GOT3 (cell line): ENCODE measurements at regions not wholly inside any gene's neighbourhood (a gene's known extent, or its start where the extent isn't known, plus 50 kb on each side); places are given as distances from the start of the nearest gene placed in this dataset.
"Not testable (repeated sequence)": the region's sequence is repeated elsewhere in the genome, so short reads cannot be mapped to it uniquely, and the experiment has no call there.

ENCODE experiments used
- DNase-seq: peaks from one replicate; lab custom pipeline; 2025; ENCODE audit warnings: mixed read lengths; lab: John Stamatoyannopoulos, UW

GRCh38 chr5:167332309-167332708, 959.1 kb upstream of the WWC1 start:
- no peak for DNase-seq

- DNase-seq, result no peak
Measured at GRCh38 chr5:167336161-167336560, 955.3 kb upstream of the WWC1 start.

GRCh38 chr5:167339205-167339604, 952.2 kb upstream of the WWC1 start:
- no peak for DNase-seq

DNA sequence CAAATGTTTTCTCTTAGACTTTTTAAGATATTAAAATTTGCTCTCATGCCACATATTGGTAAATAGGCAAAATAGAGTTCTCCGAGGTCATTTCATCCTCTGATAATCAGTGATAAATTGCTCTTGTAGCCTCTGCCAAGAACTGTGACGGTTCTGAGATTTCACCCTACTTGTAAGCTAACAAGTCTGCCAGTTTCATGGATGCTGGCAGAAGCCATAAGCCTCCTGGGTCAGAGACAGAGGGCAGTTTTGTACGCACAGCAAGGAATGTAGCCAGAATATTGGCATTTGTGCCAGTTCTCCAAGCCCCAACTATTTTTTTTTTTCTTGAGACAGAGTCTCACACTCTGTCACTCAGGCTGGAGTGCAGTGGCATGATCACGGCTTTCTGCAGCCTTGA, 945.0 kb upstream of the WWC1 start:
- no peak for DNase-seq

DNA sequence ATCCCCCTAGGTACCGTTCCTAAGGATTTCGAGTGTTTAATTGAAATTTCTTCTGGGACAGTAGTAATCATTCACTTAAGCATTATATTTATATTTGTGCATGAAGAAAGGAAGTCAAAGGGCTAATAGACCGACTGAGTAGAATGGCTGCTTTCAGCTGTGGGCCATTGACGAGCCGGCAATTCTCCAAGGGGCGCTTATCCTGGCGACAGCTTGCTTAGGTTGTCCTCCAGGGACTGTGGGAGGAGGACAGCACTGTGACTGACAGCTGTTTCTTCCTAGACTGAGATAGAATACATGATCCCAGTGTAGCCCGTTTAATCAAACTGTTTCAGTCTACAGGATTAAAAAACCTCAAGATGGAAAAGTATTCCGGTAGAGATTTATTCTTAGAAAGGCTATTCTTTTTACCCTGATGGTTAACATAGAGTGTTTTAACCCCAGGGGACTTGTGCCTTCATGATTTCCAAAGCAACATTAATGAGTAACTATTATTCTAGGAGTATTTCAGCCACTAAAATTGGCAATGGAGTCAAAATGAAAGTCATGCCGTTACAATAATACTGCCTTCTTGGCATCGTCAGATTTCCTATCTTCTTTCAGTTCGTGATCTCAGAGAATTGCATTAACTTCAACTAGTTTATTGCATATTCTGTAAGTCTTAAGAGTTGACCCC, 943.1 kb upstream of the WWC1 start:
- DNase-seq, result no peak

DNA sequence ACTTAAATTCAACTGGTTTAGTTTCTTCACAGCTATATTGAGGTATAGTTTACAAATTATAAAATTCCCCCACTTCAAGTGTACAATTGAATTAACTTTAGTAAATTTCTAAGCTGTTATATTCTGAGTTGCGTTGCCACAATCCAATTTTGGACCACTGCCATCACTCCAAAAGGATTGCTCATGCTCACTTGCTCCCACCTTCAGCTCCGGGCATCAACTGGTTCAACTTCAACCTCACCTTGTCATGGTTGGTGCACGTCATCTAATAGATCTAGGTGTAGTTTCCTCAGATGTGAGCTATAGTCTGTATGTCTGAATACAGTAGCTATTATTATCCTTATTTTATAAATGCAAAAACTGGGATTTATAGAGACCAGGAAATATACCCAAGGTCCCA, 942.5 kb upstream of the WWC1 start:
- DNase-seq, result no peak

DNA sequence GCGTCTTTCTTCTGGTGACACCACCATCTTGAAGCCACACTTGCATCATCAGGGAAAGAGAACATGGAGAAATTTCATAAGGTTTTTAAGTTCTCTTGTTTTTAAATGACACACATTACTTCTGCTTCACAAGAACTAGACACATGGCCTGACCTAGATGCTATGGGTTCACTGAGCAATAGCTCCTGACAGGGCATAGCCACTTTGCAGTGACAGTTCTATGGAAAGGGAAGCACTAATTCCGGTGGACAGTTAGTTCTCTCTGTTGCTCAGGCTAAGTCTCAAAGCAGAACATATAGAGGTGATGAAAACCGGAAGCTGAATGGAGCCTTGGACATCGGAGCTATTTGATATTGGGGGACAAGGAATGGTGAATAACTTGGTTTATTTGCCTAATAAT, 940.1 kb upstream of the WWC1 start:
- no peak for DNase-seq

GRCh38 chr5:167352801-167353200, 938.6 kb upstream of the WWC1 start:
- no peak for DNase-seq

GRCh38 chr5:167355346-167355745, 936.1 kb upstream of the WWC1 start:
- DNase-seq, result no peak

- DNase-seq, result no peak
Measured at GRCh38 chr5:167356374-167356773, 935.1 kb upstream of the WWC1 start.

- no peak for DNase-seq
Measured at GRCh38 chr5:167358868-167359492, 932.5 kb upstream of the WWC1 start.

GRCh38 chr5:167361795-167362194, 929.6 kb upstream of the WWC1 start:
- no peak for DNase-seq

- no peak for DNase-seq
Measured at GRCh38 chr5:167363065-167363464, 928.4 kb upstream of the WWC1 start.

DNA sequence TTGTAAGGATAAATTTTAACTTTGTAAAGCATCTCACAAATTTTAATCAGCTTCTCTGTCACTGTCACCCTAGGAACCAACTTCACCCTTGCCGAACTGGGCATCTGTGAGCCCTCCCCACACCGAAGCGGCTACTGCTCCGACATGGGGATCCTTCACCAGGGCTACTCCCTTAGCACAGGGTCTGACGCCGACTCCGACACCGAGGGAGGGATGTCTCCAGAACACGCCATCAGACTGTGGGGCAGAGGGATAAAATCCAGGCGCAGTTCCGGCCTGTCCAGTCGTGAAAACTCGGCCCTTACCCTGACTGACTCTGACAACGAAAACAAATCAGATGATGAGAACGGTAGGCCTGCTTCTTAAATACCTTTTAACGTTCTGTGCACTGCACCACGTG, 916.3 kb upstream of the WWC1 start:
- no peak for DNase-seq

- no peak for DNase-seq
Measured at GRCh38 chr5:167378894-167379723, 912.3 kb upstream of the WWC1 start.

DNA sequence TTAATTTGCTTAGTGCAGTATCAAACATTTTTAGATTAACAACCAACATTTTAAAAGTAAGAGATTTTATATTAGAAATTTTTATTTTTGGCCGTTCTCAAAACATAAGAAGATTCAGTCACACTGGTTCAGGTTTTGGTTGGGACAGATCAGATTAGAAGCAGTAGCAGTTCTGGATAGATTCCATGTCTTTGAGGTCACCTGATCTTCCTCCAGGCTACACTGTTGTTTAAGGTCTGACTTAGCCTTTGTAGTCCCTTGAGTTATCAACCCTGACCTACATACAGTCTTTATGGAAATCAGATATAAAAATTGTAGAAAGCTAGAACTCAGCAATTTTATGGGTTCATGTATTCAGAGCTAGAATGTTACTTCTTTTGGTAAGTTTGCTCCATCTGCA, 910.0 kb upstream of the WWC1 start:
- no peak for DNase-seq

- DNase-seq, result no peak
Measured at GRCh38 chr5:167389537-167389936, 901.9 kb upstream of the WWC1 start.

DNA sequence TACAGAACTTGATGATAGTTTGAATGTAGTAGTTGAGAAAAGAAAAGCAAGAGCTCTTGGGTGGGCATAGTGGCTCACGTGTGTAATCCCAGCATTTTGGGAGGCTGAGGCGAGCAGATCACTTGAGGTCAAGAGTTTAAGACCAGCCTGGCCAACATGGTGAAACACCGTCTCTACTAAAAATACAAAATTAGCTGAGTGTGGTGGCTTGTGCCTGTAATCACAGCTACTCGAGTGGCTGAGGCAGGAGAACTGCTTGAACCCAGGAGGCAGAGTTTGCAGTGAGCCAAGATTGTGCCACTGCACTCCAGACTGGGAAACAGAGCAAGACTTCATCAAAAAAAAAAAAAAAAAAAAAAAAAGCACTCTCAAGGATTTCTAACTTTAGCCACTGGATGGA, 900.2 kb upstream of the WWC1 start:
- not testable (repeated sequence) for DNase-seq

- DNase-seq, result no peak
Measured at GRCh38 chr5:167392240-167392639, 899.2 kb upstream of the WWC1 start.

GRCh38 chr5:167393358-167393757, 898.1 kb upstream of the WWC1 start:
- no peak for DNase-seq

GRCh38 chr5:167402671-167403070, 888.8 kb upstream of the WWC1 start:
- DNase-seq, result no peak

DNA sequence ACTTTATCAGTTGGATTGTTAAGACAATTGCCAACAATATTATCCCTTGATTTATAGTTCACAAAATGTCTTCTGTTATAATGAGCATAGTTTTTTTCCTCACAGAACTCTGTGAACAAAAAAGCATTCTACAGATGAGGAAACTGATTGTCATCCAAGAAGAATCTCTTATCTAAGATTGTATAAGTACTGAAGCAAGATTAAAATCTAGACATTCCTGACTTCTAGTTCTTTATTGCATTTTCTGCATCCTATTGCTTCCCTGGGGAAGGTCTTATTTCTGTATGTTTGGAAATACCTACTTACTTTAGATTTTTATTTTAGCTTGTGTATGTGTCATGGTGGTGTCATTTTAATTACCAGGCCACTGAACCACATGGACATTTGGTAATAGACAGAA, 884.9 kb upstream of the WWC1 start:
- no peak for DNase-seq

DNA sequence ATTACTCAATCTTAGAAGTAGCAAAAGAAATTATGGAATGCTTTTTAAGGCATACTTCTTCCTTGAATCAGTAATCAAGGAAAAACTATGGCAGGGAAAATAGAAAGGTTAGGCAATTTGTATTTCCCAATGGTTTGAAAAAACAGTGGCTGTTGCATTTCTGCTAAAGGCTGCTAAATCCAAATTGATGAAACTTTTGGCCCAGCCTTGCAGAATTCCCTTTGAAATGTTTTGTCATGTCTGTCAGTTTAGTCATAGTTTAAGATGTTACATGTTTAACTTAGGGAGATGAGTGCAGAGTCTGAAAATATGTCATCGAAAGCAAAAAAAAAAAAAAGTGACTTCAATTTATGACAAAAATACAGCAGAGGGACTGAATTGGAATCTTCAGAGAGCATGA, 878.9 kb upstream of the WWC1 start:
- no peak for DNase-seq
